Activated CD8-positive, alpha-beta T cell treated with anti-CD3 and anti-CD28 coated beads for 36 hours (primary cell): ENCODE measurements at regions not wholly inside any gene's neighbourhood (a gene's known extent, or its start where the extent isn't known, plus 50 kb on each side); places are given as distances from the start of the nearest gene placed in this dataset.
"Not testable (repeated sequence)": the region's sequence is repeated elsewhere in the genome, so short reads cannot be mapped to it uniquely, and the experiment has no call there.

Experiments
- ATAC-seq: fragments of 200-7000 bp; cut with Tn5 transposase; one replicate; pipeline ENCODE4 v1.10.0; 2021; ENCODE audit warnings: mild to moderate bottlenecking, moderate library complexity
- CTCF ChIA-PET: fragments of 350-600 bp; sonication (Branson Sonifier 250); formaldehyde crosslinking; loops from one replicate; lab custom pipeline; 2021; ENCODE audit warnings: antibody characterized with exemption; lab: Charles Lee
- POLR2A ChIA-PET: fragments of 350-600 bp; sonication (Branson Sonifier 250); formaldehyde crosslinking; loops from one replicate; lab custom pipeline; 2021; ENCODE audit warnings: antibody characterized with exemption; lab: Charles Lee
- DNase-seq: peaks from one replicate; pipeline ENCODE4 v3.0.0-alpha.2; 2020
- H3K27ac Mint-ChIP-seq: one replicate; pipeline ENCODE4 v1.8.0; 2021; ENCODE audit warnings: mild to moderate bottlenecking, mixed read lengths
- H3K27me3 Mint-ChIP-seq: one replicate; pipeline ENCODE4 v1.8.0; 2021; ENCODE audit warnings: mixed read lengths
- H3K36me3 Mint-ChIP-seq: one replicate; pipeline ENCODE4 v1.8.0; 2021; ENCODE audit warnings: low read depth, mixed read lengths
- H3K4me1 Mint-ChIP-seq: one replicate; pipeline ENCODE4 v1.8.0; 2021; ENCODE audit warnings: low read depth, mixed read lengths
- H3K4me3 Mint-ChIP-seq: one replicate; pipeline ENCODE4 v1.8.0; 2021; ENCODE audit warnings: mild to moderate bottlenecking, moderate library complexity, mixed read lengths
- H3K9me3 Mint-ChIP-seq: one replicate; pipeline ENCODE4 v1.8.0; 2021; ENCODE audit warnings: mixed read lengths
- CTCF ChIP-seq: fragments of 200-600 bp; IDR thresholded peaks from one replicate; pipeline ENCODE4 v1.8.0; 2022; ENCODE audit warnings: antibody characterized with exemption, mild to moderate bottlenecking
- intact Hi-C: fragments of 100-400 bp; cut with micrococcal nuclease; formaldehyde crosslinking; loops from one replicate; pipeline ENCODE4 v1.10.0; 2022

DNA sequence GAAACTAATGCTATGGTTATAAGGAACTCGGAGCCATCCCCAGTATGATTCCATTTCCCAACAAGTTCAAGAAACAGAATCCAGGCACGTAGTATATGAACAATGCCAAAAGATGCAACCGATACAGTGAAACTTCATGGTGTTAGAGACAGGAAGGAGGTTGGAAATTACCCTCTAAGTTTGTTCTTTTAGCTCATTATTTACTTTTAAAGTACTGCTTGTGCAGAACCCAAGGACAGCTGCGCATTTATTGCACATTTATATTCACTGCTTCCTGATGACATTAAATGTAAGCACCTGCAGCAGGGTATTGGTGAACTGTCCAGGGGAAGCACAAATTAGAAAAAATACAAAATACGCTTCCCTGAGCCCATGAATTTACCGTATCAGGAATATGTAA, 63.0 kb upstream of the CYP1B1 start:
- Mint-ChIP-seq H3K36me3 (no peaks in the 10 kb centered on the region), H3K9me3 (peaks cover 2% of the 10 kb centered on the region), H3K27ac (no peak overlapping the region), H3K4me1 (no peaks in the 10 kb centered on the region), H3K4me3 (no peak overlapping the region), H3K27me3 (peaks cover 10% of the 10 kb centered on the region)
- POLR2A ChIA-PET, result no interaction called here
- TF ChIP-seq CTCF, result no peak
- CTCF ChIA-PET, result no interaction called here
- DNase-seq (no peak), ATAC-seq (no peak)
- intact Hi-C loops, result no loop called here

DNA sequence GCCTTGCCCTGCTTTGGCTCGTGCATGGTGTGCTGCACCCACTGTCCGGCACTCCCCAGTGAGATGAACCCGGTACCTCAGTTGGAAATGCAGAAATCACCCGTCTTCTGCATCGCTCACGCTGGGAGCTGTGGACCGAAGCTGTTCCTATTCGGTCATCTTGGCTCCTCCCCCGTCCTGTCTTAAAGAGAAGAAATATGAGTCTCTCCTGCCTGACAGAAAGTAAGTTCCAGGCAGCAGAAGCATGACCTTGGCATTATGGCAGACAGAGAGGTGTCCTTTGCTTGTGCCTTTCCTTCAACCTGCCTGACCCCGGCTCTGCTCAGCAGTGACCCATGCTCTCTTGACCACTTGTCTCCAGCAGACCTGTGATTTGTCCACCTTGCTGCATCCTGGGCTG, 62.5 kb upstream of the CYP1B1 start:
- H3K27ac Mint-ChIP-seq, result no peak overlapping the region
- ChIA-PET POLR2A (no interaction called here), CTCF (no interaction called here)
- no peaks in the 10 kb centered on the region for H3K36me3 Mint-ChIP-seq
- H3K27me3 Mint-ChIP-seq, result peaks cover 10% of the 10 kb centered on the region
- intact Hi-C loops, result no loop called here
- ATAC-seq (no peak), DNase-seq (no peak)
- H3K4me3 Mint-ChIP-seq, result no peak overlapping the region
- TF ChIP-seq CTCF, result no peak
- peaks cover 2% of the 10 kb centered on the region for H3K9me3 Mint-ChIP-seq
- no peaks in the 10 kb centered on the region for H3K4me1 Mint-ChIP-seq

DNA sequence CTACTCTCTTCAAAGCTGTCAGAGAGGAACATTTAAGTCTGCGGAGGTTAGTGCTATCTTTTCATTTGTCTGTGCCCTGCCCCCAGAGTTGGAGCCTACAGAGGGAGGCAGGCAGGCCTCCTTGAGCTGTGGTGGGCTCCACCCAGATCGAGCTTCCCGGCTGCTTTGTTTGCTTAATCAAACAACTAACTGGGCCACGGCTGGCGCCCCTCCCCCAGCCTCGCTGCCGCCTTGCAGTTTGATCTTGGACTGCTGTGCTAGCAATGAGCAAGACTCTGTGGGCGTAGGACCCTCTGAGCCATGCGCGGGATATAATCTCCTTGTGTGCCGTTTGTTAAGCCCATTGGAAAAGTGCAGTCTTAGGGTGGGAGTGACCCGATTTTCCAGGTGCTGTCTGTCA, 62.0 kb upstream of the CYP1B1 start:
- H3K36me3 Mint-ChIP-seq, H3K4me3 Mint-ChIP-seq, ATAC-seq, H3K27ac Mint-ChIP-seq, H3K9me3 Mint-ChIP-seq, intact Hi-C loops, POLR2A ChIA-PET, CTCF ChIA-PET, DNase-seq, H3K4me1 Mint-ChIP-seq: not testable (repeated sequence)
- H3K27me3 Mint-ChIP-seq, result peaks cover 10% of the 10 kb centered on the region

DNA sequence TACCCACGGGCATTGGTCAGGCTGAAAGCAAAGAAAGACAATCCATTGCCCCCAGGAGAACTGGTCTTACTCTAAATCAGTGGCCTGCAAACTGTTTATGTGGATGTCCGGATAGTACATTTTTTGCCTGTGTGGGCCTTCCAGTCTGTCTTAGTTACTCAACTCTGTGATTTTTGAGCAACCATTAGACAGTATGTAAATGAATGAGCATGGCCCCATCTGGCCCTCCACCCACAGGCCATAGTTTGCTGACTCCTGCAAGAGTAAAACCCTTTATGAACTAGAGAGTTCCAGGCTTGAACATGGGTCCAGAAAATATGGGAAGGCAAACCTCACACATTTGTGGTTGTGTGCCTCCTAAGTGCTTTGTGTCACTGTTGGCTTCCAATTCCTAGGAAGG, 55.7 kb upstream of the CYP1B1 start:
- DNase-seq, result no peak
- no peaks in the 10 kb centered on the region for H3K4me1 Mint-ChIP-seq
- ChIA-PET CTCF (no interaction called here), POLR2A (no interaction called here)
- no peak overlapping the region for H3K4me3 Mint-ChIP-seq
- H3K9me3 Mint-ChIP-seq, result peaks cover 14% of the 10 kb centered on the region
- peaks cover 2% of the 10 kb centered on the region for H3K36me3 Mint-ChIP-seq
- no peak for ATAC-seq
- H3K27ac Mint-ChIP-seq, result no peak overlapping the region
- H3K27me3 Mint-ChIP-seq, result peaks cover 5% of the 10 kb centered on the region
- intact Hi-C loops, result no loop called here
- no peak for TF ChIP-seq CTCF

GRCh38 chr2:38130876-38131275, 54.9 kb upstream of the CYP1B1 start:
- peaks cover 2% of the 10 kb centered on the region for H3K36me3 Mint-ChIP-seq

More at GRCh38 chr2:38130876-38131275, 54.9 kb upstream of the CYP1B1 start:
- Mint-ChIP-seq H3K27ac (no peak overlapping the region), H3K4me1 (no peaks in the 10 kb centered on the region), H3K9me3 (peaks cover 19% of the 10 kb centered on the region), H3K27me3 (peaks cover 5% of the 10 kb centered on the region), H3K4me3 (no peak overlapping the region)
- DNase-seq (no peak), ATAC-seq (no peak)
- intact Hi-C loops, result no loop called here
- CTCF ChIA-PET, result no interaction called here
- no peak for TF ChIP-seq CTCF
- POLR2A ChIA-PET, result no interaction called here
